Naive thymus-derived CD4-positive, alpha-beta T cell (primary cell): ENCODE measurements at regions not wholly inside any gene's neighbourhood (a gene's known extent, or its start where the extent isn't known, plus 50 kb on each side); places are given as distances from the start of the nearest gene placed in this dataset.

Experiments used
- ATAC-seq: fragments of 150-1000 bp; cut with Tn5 transposase; 2 replicates; pipeline ENCODE4 v1.10.0; 2021; ENCODE audit warnings: mild to moderate bottlenecking, moderate library complexity
- CTCF ChIA-PET: fragments of 350-600 bp; sonication (Branson Sonifier 250); formaldehyde crosslinking; loops from one replicate; lab custom pipeline; 2021; ENCODE audit warnings: antibody characterized with exemption; lab: Charles Lee
- POLR2A ChIA-PET: fragments of 350-600 bp; sonication (Branson Sonifier 250); formaldehyde crosslinking; loops from one replicate; lab custom pipeline; 2021; ENCODE audit warnings: antibody characterized with exemption, inconsistent platforms; lab: Charles Lee
- DNase-seq, 9 donors: peaks; one replicate each; pipeline versions ENCODE4 v3.0.0 to v3.0.0-alpha.2; 2020 to 2022; ENCODE audit warnings: mixed read lengths in 1 of 9
- H3K27ac ChIP-seq: one replicate; pipeline ENCODE4 v1.7.0; 2013; ENCODE audit warnings: mild to moderate bottlenecking, low read depth, low read length, moderate library complexity
- H3K27me3 ChIP-seq, 2 donors: one replicate each; pipeline ENCODE4 v1.7.0; 2013; ENCODE audit warnings: low read length in 2 of 2, mild to moderate bottlenecking in 2 of 2, moderate library complexity in 2 of 2; ENCODE audit not compliant: control insufficient read depth in 2 of 2, insufficient read depth in 2 of 2
- H3K36me3 ChIP-seq, 3 experiments: 1 replicate in 2 of 3; 2 replicates in 1 of 3; pipeline ENCODE4 v1.7.0; 2013; ENCODE audit warnings: low read length in 3 of 3, mild to moderate bottlenecking in 3 of 3, moderate library complexity in 1 of 3; ENCODE audit not compliant: insufficient read depth in 3 of 3, control insufficient read depth in 2 of 3
- H3K4me1 ChIP-seq, 2 donors: one replicate each; pipeline ENCODE4 v1.7.0; 2013; ENCODE audit warnings: low read length in 2 of 2, mild to moderate bottlenecking in 2 of 2, moderate library complexity in 1 of 2; ENCODE audit not compliant: control insufficient read depth in 2 of 2, insufficient read depth in 2 of 2
- H3K4me3 ChIP-seq: 2 replicates; pipeline ENCODE4 v1.7.0; 2013; ENCODE audit warnings: mild to moderate bottlenecking, low read length
- H3K9me3 ChIP-seq, 3 experiments: 1 replicate in 2 of 3; 2 replicates in 1 of 3; pipeline ENCODE4 v1.7.0; 2013; ENCODE audit warnings: low read length in 3 of 3; ENCODE audit not compliant: control insufficient read depth in 2 of 3
- H3K27ac Mint-ChIP-seq, 9 donors: one replicate each; pipeline ENCODE4 v1.8.0; 2020 to 2022; ENCODE audit warnings: mixed read lengths in 9 of 9, mild to moderate bottlenecking in 8 of 9, moderate library complexity in 5 of 9, inconsistent platforms in 2 of 9
- H3K27me3 Mint-ChIP-seq, 5 donors: one replicate each; pipeline ENCODE4 v1.8.0; 2021 to 2022; ENCODE audit warnings: mixed read lengths in 5 of 5, mild to moderate bottlenecking in 1 of 5
- H3K36me3 Mint-ChIP-seq, 5 donors: one replicate each; pipeline ENCODE4 v1.8.0; 2020 to 2022; ENCODE audit warnings: mixed read lengths in 5 of 5, mild to moderate bottlenecking in 3 of 5, inconsistent platforms in 1 of 5
- H3K4me1 Mint-ChIP-seq, 7 donors: one replicate each; pipeline ENCODE4 v1.8.0; 2020 to 2022; ENCODE audit warnings: mixed read lengths in 7 of 7, mild to moderate bottlenecking in 3 of 7, inconsistent platforms in 1 of 7
- H3K4me3 Mint-ChIP-seq, 10 donors: one replicate each; pipeline ENCODE4 v1.8.0; 2020 to 2022; ENCODE audit warnings: mild to moderate bottlenecking in 10 of 10, mixed read lengths in 10 of 10, moderate library complexity in 6 of 10, inconsistent platforms in 2 of 10
- H3K9me3 Mint-ChIP-seq, 11 donors: one replicate each; pipeline ENCODE4 v1.8.0; 2020 to 2022; ENCODE audit warnings: mixed read lengths in 11 of 11, mild to moderate bottlenecking in 4 of 11, inconsistent platforms in 1 of 11, moderate library complexity in 1 of 11
- intact Hi-C, 2 donors: fragments of 100-400 bp; cut with micrococcal nuclease; formaldehyde crosslinking; loops; one replicate each; pipeline ENCODE4 v1.15.1; 2023

DNA sequence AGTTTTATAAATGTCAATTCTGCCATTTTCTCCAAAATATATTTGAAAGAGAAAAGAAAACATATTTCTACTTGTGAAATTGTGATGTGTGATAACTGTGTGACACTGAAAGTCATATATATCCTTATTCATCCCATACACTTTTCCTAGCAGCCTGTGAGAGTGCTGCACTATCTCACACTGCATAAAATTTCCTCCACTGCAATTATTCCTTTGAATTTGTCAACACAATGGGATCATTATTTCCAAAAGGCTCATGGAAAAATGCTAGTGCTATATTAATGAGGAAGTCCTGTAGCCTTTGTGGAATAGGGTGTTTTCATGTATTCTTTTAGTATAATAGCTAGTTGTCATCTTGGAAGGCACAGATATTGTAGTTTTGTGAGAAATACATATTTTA is 504.1 kb downstream of the RPL10L start:
- ChIA-PET POLR2A (no interaction called here), CTCF (no interaction called here)
- Mint-ChIP-seq H3K27ac (no peak overlapping the region), H3K4me3 (no peak overlapping the region), H3K27me3 (no peaks in the 10 kb centered on the region), H3K36me3 (no peaks in the 10 kb centered on the region), H3K4me1 (no peaks in the 10 kb centered on the region), H3K9me3 (peaks cover 0 to 32% (median 13%) of the 10 kb centered on the region in 11 donors)
- H3K27me3 ChIP-seq: no peaks in the 10 kb centered on the region
- H3K4me1 ChIP-seq: no peaks in the 10 kb centered on the region
- no peaks in the 10 kb centered on the region for H3K9me3 ChIP-seq
- intact Hi-C loops: no loop called here
- H3K36me3 ChIP-seq: no peaks in the 10 kb centered on the region
- ATAC-seq (no peak), DNase-seq (no peak)
- H3K27ac ChIP-seq: no peak overlapping the region
- no peak overlapping the region for H3K4me3 ChIP-seq

DNA sequence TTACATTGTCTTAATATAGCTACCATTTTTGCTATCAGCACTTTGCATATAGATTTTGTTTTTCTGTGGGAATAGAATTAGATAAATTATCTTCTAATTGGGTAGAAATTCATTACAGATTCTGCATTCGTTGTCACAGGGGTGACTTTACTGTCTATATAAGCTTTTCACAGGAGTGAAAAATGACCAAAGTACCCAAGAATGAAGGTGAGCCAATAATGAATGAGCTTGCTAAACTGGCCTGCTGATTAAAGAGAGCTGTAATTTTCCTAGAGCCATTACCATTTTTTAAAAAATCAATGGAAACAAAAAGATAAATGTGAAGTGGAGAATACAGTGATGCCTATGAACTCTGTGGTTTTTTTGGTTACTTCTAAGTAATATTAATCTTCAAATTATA is 504.6 kb downstream of the RPL10L start:
- DNase-seq (no peak), ATAC-seq (no peak)
- ChIA-PET CTCF (no interaction called here), POLR2A (no interaction called here)
- Mint-ChIP-seq H3K27ac (no peak overlapping the region), H3K4me1 (no peaks in the 10 kb centered on the region), H3K9me3 (peaks cover 0 to 32% (median 13%) of the 10 kb centered on the region in 11 donors), H3K36me3 (no peaks in the 10 kb centered on the region), H3K4me3 (no peak overlapping the region), H3K27me3 (no peaks in the 10 kb centered on the region)
- no peak overlapping the region for H3K4me3 ChIP-seq
- H3K27me3 ChIP-seq: no peaks in the 10 kb centered on the region
- no peak overlapping the region for H3K27ac ChIP-seq
- intact Hi-C loops: no loop called here
- H3K36me3 ChIP-seq: no peaks in the 10 kb centered on the region
- H3K9me3 ChIP-seq: no peaks in the 10 kb centered on the region
- H3K4me1 ChIP-seq: no peaks in the 10 kb centered on the region

DNA sequence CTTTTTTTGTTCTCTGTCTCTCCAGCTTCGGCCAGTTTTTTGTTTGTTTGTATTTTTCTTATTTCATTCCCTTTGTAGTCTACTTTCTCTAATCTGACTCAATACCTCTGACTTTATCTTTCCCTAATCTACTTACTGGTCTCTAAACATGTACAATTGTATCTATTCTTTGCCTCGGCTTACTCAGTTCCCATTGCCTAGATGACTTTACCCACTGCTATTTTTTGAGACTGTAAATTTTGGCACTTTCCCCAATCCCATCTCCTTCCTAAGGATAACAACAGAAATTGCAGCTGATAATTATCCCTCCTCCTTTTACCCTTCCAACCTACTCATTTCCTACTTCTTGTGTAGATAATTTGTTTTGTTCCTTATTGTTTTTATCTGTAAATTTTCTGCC is 511.1 kb downstream of the RPL10L start:
- Histone ChIP-seq H3K27ac (no peak overlapping the region), H3K27me3 (no peaks in the 10 kb centered on the region), H3K36me3 (no peaks in the 10 kb centered on the region), H3K9me3 (no peaks in the 10 kb centered on the region), H3K4me3 (no peak overlapping the region), H3K4me1 (no peaks in the 10 kb centered on the region)
- H3K4me3 Mint-ChIP-seq: no peak overlapping the region
- H3K36me3 Mint-ChIP-seq: no peaks in the 10 kb centered on the region
- H3K27me3 Mint-ChIP-seq: no peaks in the 10 kb centered on the region
- peaks cover 0 to 31% (median 6%) of the 10 kb centered on the region in 11 donors for H3K9me3 Mint-ChIP-seq
- POLR2A ChIA-PET: no interaction called here
- no peak for DNase-seq
- no peaks in the 10 kb centered on the region for H3K4me1 Mint-ChIP-seq
- H3K27ac Mint-ChIP-seq: no peak overlapping the region
- CTCF ChIA-PET: no interaction called here
- intact Hi-C loops: no loop called here
- ATAC-seq: no peak

DNA sequence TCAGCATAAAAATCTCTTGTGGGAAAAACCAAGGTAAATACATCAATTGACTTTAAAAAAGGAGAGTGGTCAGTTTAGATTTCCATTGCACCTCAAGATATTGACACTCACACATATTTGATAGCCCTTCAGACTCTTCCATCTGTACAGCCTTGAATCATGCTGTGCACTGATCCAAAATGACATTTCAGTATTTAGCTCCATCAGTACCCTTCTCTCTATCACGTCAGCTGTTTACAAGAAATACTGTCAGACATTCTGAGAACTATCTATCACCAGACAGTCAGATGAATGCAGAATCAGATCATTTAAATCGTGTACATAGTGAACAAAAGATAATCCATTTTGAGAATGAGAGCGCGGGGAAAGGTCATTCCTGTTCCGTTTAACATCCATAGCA is 511.9 kb downstream of the RPL10L start:
- Histone ChIP-seq H3K27me3 (no peaks in the 10 kb centered on the region), H3K27ac (no peak overlapping the region), H3K9me3 (no peaks in the 10 kb centered on the region), H3K4me3 (no peak overlapping the region), H3K36me3 (no peaks in the 10 kb centered on the region), H3K4me1 (no peaks in the 10 kb centered on the region)
- intact Hi-C loops: no loop called here
- ChIA-PET POLR2A (no interaction called here), CTCF (no interaction called here)
- Mint-ChIP-seq H3K4me3 (no peak overlapping the region), H3K4me1 (no peaks in the 10 kb centered on the region), H3K9me3 (peaks cover 0 to 31% (median 8%) of the 10 kb centered on the region in 11 donors), H3K27ac (no peak overlapping the region), H3K36me3 (no peaks in the 10 kb centered on the region), H3K27me3 (no peaks in the 10 kb centered on the region)
- DNase-seq (no peak), ATAC-seq (no peak)

DNA sequence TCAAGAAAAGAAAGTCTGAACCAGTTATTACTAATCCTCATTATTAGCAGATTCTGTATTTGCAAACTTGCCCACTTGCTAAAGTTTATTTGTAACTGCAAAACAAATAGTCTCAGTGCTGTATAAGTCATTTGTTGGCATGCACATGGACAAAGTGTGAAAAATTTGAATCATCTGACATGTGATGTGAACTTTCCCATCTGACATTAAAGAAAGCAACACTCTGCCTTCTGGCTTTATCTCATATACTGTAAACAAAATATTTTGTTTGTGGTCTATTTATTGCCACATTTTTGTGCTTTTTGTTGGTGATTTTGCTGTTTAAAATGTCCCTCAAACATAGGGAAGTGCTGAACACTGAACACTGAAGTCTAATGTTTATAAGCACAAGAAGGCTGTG is 513.8 kb downstream of the RPL10L start:
- intact Hi-C loops: no loop called here
- no peak overlapping the region for H3K27ac ChIP-seq
- no peaks in the 10 kb centered on the region for H3K27me3 ChIP-seq
- no peaks in the 10 kb centered on the region for H3K27me3 Mint-ChIP-seq
- H3K4me3 Mint-ChIP-seq: no peak overlapping the region
- H3K4me3 ChIP-seq: no peak overlapping the region
- no peak overlapping the region for H3K27ac Mint-ChIP-seq
- DNase-seq (no peak), ATAC-seq (no peak)
- CTCF ChIA-PET: no interaction called here
- H3K4me1 ChIP-seq: no peaks in the 10 kb centered on the region
- peaks cover 0 to 30% (median 13%) of the 10 kb centered on the region in 11 donors for H3K9me3 Mint-ChIP-seq
- no peaks in the 10 kb centered on the region for H3K9me3 ChIP-seq
- no peaks in the 10 kb centered on the region for H3K36me3 ChIP-seq
- POLR2A ChIA-PET: no interaction called here
- no peaks in the 10 kb centered on the region for H3K4me1 Mint-ChIP-seq
- no peaks in the 10 kb centered on the region for H3K36me3 Mint-ChIP-seq

DNA sequence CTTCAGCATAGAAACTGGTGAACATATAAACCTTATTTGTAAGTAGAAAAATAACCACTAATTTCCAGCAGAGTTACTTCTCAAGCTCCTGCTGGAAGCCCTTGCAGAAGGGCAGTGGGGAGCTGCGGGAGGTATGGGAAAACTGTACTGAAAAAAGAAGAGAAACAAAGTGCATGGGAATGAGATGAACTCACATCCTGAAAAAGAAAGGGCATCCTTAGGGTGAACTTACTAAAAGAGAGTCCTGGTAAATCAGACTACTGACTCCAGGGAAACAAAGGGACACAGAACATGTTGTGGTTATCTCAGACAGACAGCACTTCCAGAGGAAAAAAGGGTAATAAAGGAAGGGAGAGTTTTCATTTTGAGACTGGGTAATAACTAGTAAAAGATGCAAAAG is 515.1 kb downstream of the RPL10L start:
- Mint-ChIP-seq H3K27ac (no peak overlapping the region), H3K4me3 (no peak overlapping the region), H3K4me1 (no peaks in the 10 kb centered on the region), H3K36me3 (no peaks in the 10 kb centered on the region), H3K9me3 (peaks cover 0 to 30% (median 9%) of the 10 kb centered on the region in 11 donors), H3K27me3 (no peaks in the 10 kb centered on the region)
- intact Hi-C loops: no loop called here
- ChIA-PET CTCF (no interaction called here), POLR2A (no interaction called here)
- Histone ChIP-seq H3K4me3 (no peak overlapping the region), H3K27ac (no peak overlapping the region), H3K4me1 (no peaks in the 10 kb centered on the region), H3K9me3 (no peaks in the 10 kb centered on the region), H3K27me3 (no peaks in the 10 kb centered on the region), H3K36me3 (no peaks in the 10 kb centered on the region)
- no peak for ATAC-seq
- no peak for DNase-seq

DNA sequence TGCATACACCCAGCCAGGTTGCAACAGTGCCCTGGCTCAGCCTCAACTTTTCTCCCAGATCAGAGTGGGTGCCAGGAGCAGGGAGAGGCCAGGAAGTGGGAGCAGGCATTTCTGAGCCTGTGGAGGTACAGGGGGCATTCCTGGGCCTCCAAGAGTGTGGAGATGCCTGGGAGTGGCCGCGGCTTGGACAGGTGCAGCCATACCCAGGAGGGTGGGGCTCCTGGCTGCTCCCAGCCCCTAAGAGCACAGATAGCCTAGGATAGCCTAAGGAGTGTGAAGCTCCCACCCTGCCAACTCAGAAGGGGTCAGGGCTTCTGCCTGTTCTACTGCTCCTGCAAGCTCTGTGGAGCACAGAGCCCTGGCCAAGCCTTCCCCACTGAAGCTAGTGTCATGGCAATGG is 543.4 kb downstream of the RPL10L start:
- Histone ChIP-seq H3K36me3 (no peaks in the 10 kb centered on the region), H3K4me1 (no peaks in the 10 kb centered on the region), H3K4me3 (no peak overlapping the region), H3K27ac (no peak overlapping the region), H3K9me3 (peaks cover 0 to 20% (median 0%) of the 10 kb centered on the region in 3 experiments), H3K27me3 (no peaks in the 10 kb centered on the region)
- ChIA-PET POLR2A (no interaction called here), CTCF (no interaction called here)
- no peak for ATAC-seq
- Mint-ChIP-seq H3K27ac (no peak overlapping the region), H3K9me3 (peaks cover 8 to 35% (median 19%) of the 10 kb centered on the region in 11 donors), H3K4me1 (no peaks in the 10 kb centered on the region), H3K4me3 (no peak overlapping the region), H3K36me3 (peaks cover 0 to 12% (median 0%) of the 10 kb centered on the region in 5 donors), H3K27me3 (no peaks in the 10 kb centered on the region)
- DNase-seq: no peak
- intact Hi-C loops: no loop called here
